ENCODE measurements at regions not wholly inside any gene's neighbourhood (a gene's known extent, or its start where the extent isn't known, plus 50 kb on each side); places are given as distances from the start of the nearest gene placed in this dataset.

GRCh38 chr3:87900061-87900460 is 158.7 kb downstream of the CGGBP1 start:
- no peak overlapping the region for H3K27ac ChIP-seq
- no peak for DNase-seq (ENCODE audit: low spot score)
- no peak overlapping the region for H3K4me3 ChIP-seq
- no peak for TF ChIP-seq CTCF (IDR thresholded peaks at IDR 0.05)

- Histone ChIP-seq H3K27ac (no peak overlapping the region), H3K4me3 (no peak overlapping the region)
- no peak for TF ChIP-seq CTCF (IDR thresholded peaks at IDR 0.05)
- no peak for DNase-seq (ENCODE audit: low spot score)
These were observed 159.8 kb downstream of the CGGBP1 start for GRCh38 chr3:87898971-87899370.

GRCh38 chr3:87895983-87896382 is 162.8 kb downstream of the CGGBP1 start:
- no peak overlapping the region for H3K4me3 ChIP-seq
- DNase-seq (ENCODE audit: low spot score), result no peak
- TF ChIP-seq CTCF (IDR thresholded peaks at IDR 0.05), result no peak
- H3K27ac ChIP-seq, result no peak overlapping the region

- TF ChIP-seq CTCF (IDR thresholded peaks at IDR 0.05), result no peak
- H3K27ac ChIP-seq, result no peak overlapping the region
These were observed 185.7 kb downstream of the CGGBP1 start for GRCh38 chr3:87873136-87873535.

GRCh38 chr3:87867001-87867400 is 191.8 kb downstream of the CGGBP1 start:
- TF ChIP-seq CTCF (IDR thresholded peaks at IDR 0.05), result no peak
- no peak for DNase-seq (ENCODE audit: low spot score)
- H3K27ac ChIP-seq, result no peak overlapping the region
- no peak overlapping the region for H3K4me3 ChIP-seq

More at GRCh38 chr3:87873136-87873535, 185.7 kb downstream of the CGGBP1 start:
- no peak overlapping the region for H3K4me3 ChIP-seq
- DNase-seq (ENCODE audit: low spot score), result no peak

GRCh38 chr3:87856126-87856525 is 202.7 kb downstream of the CGGBP1 start:
- no peak for TF ChIP-seq CTCF (IDR thresholded peaks at IDR 0.05)
- H3K4me3 ChIP-seq, result no peak overlapping the region
- H3K27ac ChIP-seq, result no peak overlapping the region
- no peak for DNase-seq (ENCODE audit: low spot score)

GRCh38 chr3:87855616-87856015 is 203.2 kb downstream of the CGGBP1 start:
- no peak overlapping the region for H3K27ac ChIP-seq
- no peak for TF ChIP-seq CTCF (IDR thresholded peaks at IDR 0.05)
- no peak for DNase-seq (ENCODE audit: low spot score)
- no peak overlapping the region for H3K4me3 ChIP-seq

Measured in coronary artery (tissue), 2 donors.